HG03135 (cell line): ENCODE measurements at regions not wholly inside any gene's neighbourhood (a gene's known extent, or its start where the extent isn't known, plus 50 kb on each side); places are given as distances from the start of the nearest gene placed in this dataset.

Source experiments
- ATAC-seq: cut with Tn5 transposase; IDR thresholded peaks from one replicate; pipeline ENCODE4 v1.9.1; 2021; ENCODE audit warnings: mild to moderate bottlenecking, moderate library complexity; ENCODE audit not compliant: unreplicated experiment

- ATAC-seq = no peak
Measured at GRCh38 chrX:69236641-69237040, 71.4 kb upstream of the PJA1 start.

GRCh38 chrX:69234624-69235023, 69.4 kb upstream of the PJA1 start:
- no peak for ATAC-seq

- ATAC-seq = no peak
Measured at GRCh38 chrX:69232945-69233344, 67.7 kb upstream of the PJA1 start.

- ATAC-seq = no peak
Measured at GRCh38 chrX:69231903-69232302, 66.7 kb upstream of the PJA1 start.

GRCh38 chrX:69229436-69229835, 64.2 kb upstream of the PJA1 start:
- no peak for ATAC-seq

GRCh38 chrX:69228732-69229131, 63.5 kb upstream of the PJA1 start:
- ATAC-seq = no peak

GRCh38 chrX:69226459-69227158, 61.4 kb upstream of the PJA1 start:
- no peak for ATAC-seq

GRCh38 chrX:69222103-69223090, 57.1 kb upstream of the PJA1 start:
- no peak for ATAC-seq

- no peak for ATAC-seq
Measured at GRCh38 chrX:69221239-69222102, 56.2 kb upstream of the PJA1 start.

- ATAC-seq = no peak
Measured at GRCh38 chrX:69218407-69218997, 53.2 kb upstream of the PJA1 start.

GRCh38 chrX:69216911-69217310, 51.7 kb upstream of the PJA1 start:
- ATAC-seq = no peak

GRCh38 chrX:69216446-69216845, 51.2 kb upstream of the PJA1 start:
- ATAC-seq = no peak

- no peak for ATAC-seq
Measured at GRCh38 chrX:69215161-69215875, 50.1 kb upstream of the PJA1 start.
